H9 (cell line): ENCODE measurements at regions not wholly inside any gene's neighbourhood (a gene's known extent, or its start where the extent isn't known, plus 50 kb on each side); places are given as distances from the start of the nearest gene placed in this dataset.

Experiments used
- DNase-seq: peaks from one replicate; pipeline ENCODE4 v3.0.0-alpha.2; 2017
- H2AFZ ChIP-seq: one replicate; pipeline ENCODE4 v1.6.1; 2013; ENCODE audit warnings: mild to moderate bottlenecking, low read length, control low read depth, moderate library complexity
- H2AK5ac ChIP-seq: 2 replicates; pipeline ENCODE4 v1.6.1; 2013; ENCODE audit warnings: low read length, control low read depth, mixed read lengths; ENCODE audit not compliant: insufficient read length
- H2BK120ac ChIP-seq: one replicate; pipeline ENCODE4 v1.6.1; 2013; ENCODE audit warnings: low read depth, mild to moderate bottlenecking, low read length, control low read depth, inconsistent platforms; ENCODE audit not compliant: poor library complexity, severe bottlenecking
- H2BK12ac ChIP-seq: 2 replicates; pipeline ENCODE4 v1.6.1; 2013; ENCODE audit warnings: low read length, control low read depth, mixed read lengths, low read depth; ENCODE audit not compliant: insufficient read length
- H2BK15ac ChIP-seq: 2 replicates; pipeline ENCODE4 v1.6.1; 2013; ENCODE audit warnings: low read depth, low read length, control low read depth
- H2BK20ac ChIP-seq: one replicate; pipeline ENCODE4 v1.6.1; 2013; ENCODE audit warnings: low read depth, mild to moderate bottlenecking, low read length, control low read depth, inconsistent platforms; ENCODE audit not compliant: poor library complexity, severe bottlenecking
- H2BK5ac ChIP-seq: 2 replicates; pipeline ENCODE4 v1.6.1; 2013; ENCODE audit warnings: low read length, control low read depth, mixed read lengths; ENCODE audit not compliant: insufficient read length
- H3K14ac ChIP-seq: 2 replicates; pipeline ENCODE4 v1.6.1; 2013; ENCODE audit warnings: low read length, control low read depth; ENCODE audit not compliant: insufficient read depth
- H3K18ac ChIP-seq: 2 replicates; pipeline ENCODE4 v1.6.1; 2013; ENCODE audit warnings: low read depth, mild to moderate bottlenecking, mixed read lengths, low read length, control low read depth; ENCODE audit not compliant: insufficient read length
- H3K23ac ChIP-seq: 2 replicates; pipeline ENCODE4 v1.6.1; 2013; ENCODE audit warnings: low read length, control low read depth, mixed read lengths, low read depth; ENCODE audit not compliant: insufficient read length
- H3K23me2 ChIP-seq: 2 replicates; pipeline ENCODE4 v1.6.1; 2013; ENCODE audit warnings: low read depth, mild to moderate bottlenecking, mixed read lengths, low read length, control low read depth; ENCODE audit not compliant: insufficient read length, poor library complexity, severe bottlenecking
- H3K27ac ChIP-seq: 2 replicates; pipeline ENCODE4 v1.5.1; 2013; ENCODE audit warnings: low read length, control low read depth, mixed read lengths, low read depth; ENCODE audit not compliant: insufficient read length
- H3K27me3 ChIP-seq: 2 replicates; pipeline ENCODE4 v1.6.1; 2013; ENCODE audit warnings: low read length, control low read depth, inconsistent platforms; ENCODE audit not compliant: insufficient read depth
- H3K4ac ChIP-seq: 2 replicates; pipeline ENCODE4 v1.6.1; 2013; ENCODE audit warnings: low read depth, mild to moderate bottlenecking, control low read depth, inconsistent platforms, low read length, moderate library complexity
- H3K4me1 ChIP-seq: 2 replicates; pipeline ENCODE4 v1.6.1; 2013; ENCODE audit warnings: low read length, control low read depth, inconsistent platforms; ENCODE audit not compliant: insufficient read depth
- H3K4me2 ChIP-seq: 2 replicates; pipeline ENCODE4 v1.6.1; 2013; ENCODE audit warnings: low read length, control low read depth, mixed read lengths; ENCODE audit not compliant: insufficient read length, insufficient read depth
- H3K56ac ChIP-seq: 2 replicates; pipeline ENCODE4 v1.6.1; 2013; ENCODE audit warnings: low read depth, mild to moderate bottlenecking, mixed read lengths, low read length, control low read depth; ENCODE audit not compliant: insufficient read length
- H3K79me1 ChIP-seq: 2 replicates; pipeline ENCODE4 v1.6.1; 2013; ENCODE audit warnings: low read depth, mild to moderate bottlenecking, moderate library complexity, low read length, control low read depth, inconsistent platforms; ENCODE audit not compliant: insufficient read depth, poor library complexity, severe bottlenecking
- H3K79me2 ChIP-seq: 2 replicates; pipeline ENCODE4 v1.6.1; 2013; ENCODE audit warnings: low read length, control low read depth, inconsistent platforms; ENCODE audit not compliant: insufficient read depth
- H3K9ac ChIP-seq: 2 replicates; pipeline ENCODE4 v1.6.1; 2013; ENCODE audit warnings: low read length, control low read depth, mixed read lengths; ENCODE audit not compliant: insufficient read length; ENCODE audit errors: extremely low read depth
- H3K9me3 ChIP-seq: one replicate; pipeline ENCODE4 v1.6.1; 2013; ENCODE audit warnings: low read depth, low read length, inconsistent platforms; ENCODE audit not compliant: control insufficient read depth
- H3T11ph ChIP-seq: one replicate; pipeline ENCODE4 v1.6.1; 2013; ENCODE audit warnings: mild to moderate bottlenecking, low read length, control low read depth, inconsistent platforms
- H4K20me1 ChIP-seq: one replicate; pipeline ENCODE4 v1.6.1; 2013; ENCODE audit not compliant: control insufficient read depth, insufficient read length, insufficient read depth
- H4K5ac ChIP-seq: 2 replicates; pipeline ENCODE4 v1.6.1; 2013; ENCODE audit warnings: low read depth, mild to moderate bottlenecking, mixed read lengths, low read length, control low read depth; ENCODE audit not compliant: insufficient read length
- H4K8ac ChIP-seq: replicated peaks from 2 replicates; pipeline ENCODE4 v1.6.1; 2013; ENCODE audit warnings: low read length, control low read depth, mixed read lengths, low read depth; ENCODE audit not compliant: insufficient read length
- H4K91ac ChIP-seq: 2 replicates; pipeline ENCODE4 v1.6.1; 2013; ENCODE audit warnings: low read depth, mild to moderate bottlenecking, moderate library complexity, mixed read lengths, low read length, control low read depth; ENCODE audit not compliant: insufficient read length
- H3K27ac Mint-ChIP-seq, 3 experiments: 2 replicates in 2 of 3; 3 replicates in 1 of 3; pipeline ENCODE4 v1.8.0; 2020 to 2021; ENCODE audit warnings: mixed read lengths in 3 of 3, mild to moderate bottlenecking in 1 of 3, moderate library complexity in 1 of 3
- H3K27me3 Mint-ChIP-seq: 2 replicates; pipeline ENCODE4 v1.8.0; 2021; ENCODE audit warnings: low read depth, mild to moderate bottlenecking, moderate library complexity, mixed read lengths
- H3K36me3 Mint-ChIP-seq, 3 experiments: 2 replicates in 2 of 3; 3 replicates in 1 of 3; pipeline ENCODE4 v1.8.0; 2020 to 2021; ENCODE audit warnings: low read depth in 3 of 3, mixed read lengths in 3 of 3; ENCODE audit not compliant: insufficient read depth in 1 of 3
- H3K4me1 Mint-ChIP-seq, 2 experiments: 2 replicates each; pipeline ENCODE4 v1.8.0; 2020; ENCODE audit warnings: mixed read lengths in 2 of 2
- H3K4me3 Mint-ChIP-seq, 2 experiments: 2 replicates in 1 of 2; 3 replicates in 1 of 2; pipeline ENCODE4 v1.8.0; 2020 to 2021; ENCODE audit warnings: mild to moderate bottlenecking in 2 of 2, mixed read lengths in 2 of 2, moderate library complexity in 1 of 2
- H3K9me3 Mint-ChIP-seq, 2 experiments: 2 replicates in 1 of 2; 3 replicates in 1 of 2; pipeline ENCODE4 v1.8.0; 2020; ENCODE audit warnings: mild to moderate bottlenecking in 2 of 2, mixed read lengths in 2 of 2, moderate library complexity in 1 of 2
- CTCF ChIP-seq: fragments of 200-600 bp; sonication (generic); conservative IDR thresholded peaks from 3 replicates; pipeline ENCODE4 v1.8.0; 2021; ENCODE audit warnings: antibody characterized with exemption, mild to moderate bottlenecking
- WGBS: extraction: QIAGEN DNeasy Blood & Tissue Kit; methylation state at CpG from one replicate; pipeline ENCODE4 v1.1.7; 2013; ENCODE audit warnings: missing lambda C conversion rate, low lambda C conversion rate, mixed read lengths; ENCODE audit not compliant: insufficient read length; ENCODE audit errors: extremely low coverage; 5-methylcytosine and 5-hydroxymethylcytosine counted together

- Histone ChIP-seq H4K5ac (no peak overlapping the region), H3K18ac (no peak overlapping the region), H3K79me1 (no peaks in the 10 kb centered on the region), H3K4ac (no peak overlapping the region), H4K8ac (no peak overlapping the region), H3T11ph (no peak overlapping the region), H2BK120ac (no peak overlapping the region), H3K23me2 (no peaks in the 10 kb centered on the region), H4K91ac (no peak overlapping the region), H2BK12ac (no peak overlapping the region), H3K79me2 (no peaks in the 10 kb centered on the region), H3K4me2 (no peak overlapping the region), H2BK20ac (no peak overlapping the region), H4K20me1 (no peaks in the 10 kb centered on the region), H2AK5ac (no peak overlapping the region), H3K14ac (no peak overlapping the region), H3K9ac (no peak overlapping the region), H2BK5ac (no peak overlapping the region), H2AFZ (no peak overlapping the region), H3K56ac (no peak overlapping the region), H3K9me3 (no peaks in the 10 kb centered on the region), H3K27me3 (no peaks in the 10 kb centered on the region), H3K27ac (no peak overlapping the region), H2BK15ac (no peak overlapping the region), H3K23ac (no peak overlapping the region), H3K4me1 (no peaks in the 10 kb centered on the region)
- TF ChIP-seq CTCF = no peak
- no CpG with 5 or more reads among the region's 1 CpG for WGBS
- peaks cover 2% of the 10 kb centered on the region; the same call in 1 of the 2 replicates for H3K27me3 Mint-ChIP-seq
- H3K9me3 Mint-ChIP-seq = peaks cover 3 to 7% of the 10 kb centered on the region in 2 experiments; a peak in 4 of 5 replicates
- H3K4me1 Mint-ChIP-seq = peaks cover 0 to 6% of the 10 kb centered on the region in 2 experiments; a peak in 2 of 4 replicates
- no peak for DNase-seq
- peaks cover 0 to 7% (median 2%) of the 10 kb centered on the region in 3 experiments; a peak in 4 of 7 replicates for H3K36me3 Mint-ChIP-seq
- no peak overlapping the region for H3K27ac Mint-ChIP-seq
- H3K4me3 Mint-ChIP-seq = no peak overlapping the region
These were observed 1213.7 kb upstream of the AUTS2 start for GRCh38 chr7:68384581-68384980.
